ENCODE measurements at regions not wholly inside any gene's neighbourhood (a gene's known extent, or its start where the extent isn't known, plus 50 kb on each side); places are given as distances from the start of the nearest gene placed in this dataset.

- no peak for ATAC-seq (ENCODE audit: low read depth)
Measured at GRCh38 chr12:39005671-39006070, 100.3 kb upstream of the CPNE8 start.

DNA sequence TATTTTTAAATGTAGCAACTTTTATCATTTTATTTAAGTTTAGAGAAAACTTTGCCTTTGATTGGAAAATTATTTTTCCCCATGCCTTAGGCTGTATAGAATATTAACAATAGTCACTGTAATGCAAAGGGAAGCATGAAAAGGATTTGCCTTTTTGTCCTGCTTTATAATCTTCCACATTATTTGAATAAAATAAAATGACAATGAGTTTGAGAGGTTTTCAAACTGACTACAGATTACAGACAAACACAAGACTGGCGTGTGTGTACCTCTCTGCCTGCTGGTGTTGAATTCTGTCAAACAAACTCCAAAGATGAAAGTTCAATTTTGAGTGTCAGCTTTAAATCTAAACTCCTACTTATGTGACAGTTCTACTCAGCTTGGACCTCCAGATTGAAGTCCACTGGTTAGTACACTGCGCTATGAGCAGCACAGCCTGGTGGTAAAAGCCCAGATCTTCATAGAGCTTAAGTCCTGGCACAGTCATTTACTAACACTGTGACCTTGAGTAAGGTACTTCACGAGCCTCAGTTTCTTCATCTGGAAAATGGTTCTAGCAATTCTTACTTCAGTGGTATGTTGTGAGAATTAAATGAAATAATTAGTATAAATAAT lies 98.3 kb upstream of the CPNE8 start:
- TF ChIP-seq CTCF (IDR thresholded peaks at IDR 0.05; ENCODE audit: poor library complexity, severe bottlenecking) = no peak
- Histone ChIP-seq H3K9me3 (ENCODE audit: severe bottlenecking) (peaks cover 2% of the 10 kb centered on the region), H3K4me3 (ENCODE audit: severe bottlenecking) (no peak overlapping the region), H3K27me3 (ENCODE audit: insufficient read depth, poor library complexity, severe bottlenecking) (no peaks in the 10 kb centered on the region), H3K4me1 (ENCODE audit: insufficient read depth, poor library complexity, severe bottlenecking) (no peaks in the 10 kb centered on the region), H3K36me3 (ENCODE audit: low read depth) (no peaks in the 10 kb centered on the region), H3K27ac (ENCODE audit: poor library complexity, severe bottlenecking) (no peak overlapping the region)
- ATAC-seq (ENCODE audit: low read depth) = no peak
- DNase-seq (ENCODE audit: low spot score) = no peak

More at GRCh38 chr12:39005671-39006070, 100.3 kb upstream of the CPNE8 start:
- Histone ChIP-seq H3K4me1 (ENCODE audit: insufficient read depth, poor library complexity, severe bottlenecking) (no peaks in the 10 kb centered on the region), H3K27ac (ENCODE audit: poor library complexity, severe bottlenecking) (no peak overlapping the region), H3K9me3 (ENCODE audit: severe bottlenecking) (peaks cover 2% of the 10 kb centered on the region), H3K36me3 (ENCODE audit: low read depth) (no peaks in the 10 kb centered on the region), H3K27me3 (ENCODE audit: insufficient read depth, poor library complexity, severe bottlenecking) (no peaks in the 10 kb centered on the region), H3K4me3 (ENCODE audit: severe bottlenecking) (no peak overlapping the region)
- DNase-seq (ENCODE audit: low spot score) = no peak
- TF ChIP-seq CTCF (IDR thresholded peaks at IDR 0.05; ENCODE audit: poor library complexity, severe bottlenecking) = no peak

GRCh38 chr12:39000370-39000769 lies 95.0 kb upstream of the CPNE8 start:
- no peak for TF ChIP-seq CTCF (IDR thresholded peaks at IDR 0.05; ENCODE audit: poor library complexity, severe bottlenecking)
- no peaks in the 10 kb centered on the region for H3K27me3 ChIP-seq (ENCODE audit: insufficient read depth, poor library complexity, severe bottlenecking)
- ATAC-seq (ENCODE audit: low read depth) = no peak
- no peak overlapping the region for H3K27ac ChIP-seq (ENCODE audit: poor library complexity, severe bottlenecking)
- no peaks in the 10 kb centered on the region for H3K36me3 ChIP-seq (ENCODE audit: low read depth)
- no peaks in the 10 kb centered on the region for H3K4me1 ChIP-seq (ENCODE audit: insufficient read depth, poor library complexity, severe bottlenecking)
- peaks cover 2% of the 10 kb centered on the region for H3K9me3 ChIP-seq (ENCODE audit: severe bottlenecking)
- DNase-seq (ENCODE audit: low spot score) = no peak
- H3K4me3 ChIP-seq (ENCODE audit: severe bottlenecking) = no peak overlapping the region

DNA sequence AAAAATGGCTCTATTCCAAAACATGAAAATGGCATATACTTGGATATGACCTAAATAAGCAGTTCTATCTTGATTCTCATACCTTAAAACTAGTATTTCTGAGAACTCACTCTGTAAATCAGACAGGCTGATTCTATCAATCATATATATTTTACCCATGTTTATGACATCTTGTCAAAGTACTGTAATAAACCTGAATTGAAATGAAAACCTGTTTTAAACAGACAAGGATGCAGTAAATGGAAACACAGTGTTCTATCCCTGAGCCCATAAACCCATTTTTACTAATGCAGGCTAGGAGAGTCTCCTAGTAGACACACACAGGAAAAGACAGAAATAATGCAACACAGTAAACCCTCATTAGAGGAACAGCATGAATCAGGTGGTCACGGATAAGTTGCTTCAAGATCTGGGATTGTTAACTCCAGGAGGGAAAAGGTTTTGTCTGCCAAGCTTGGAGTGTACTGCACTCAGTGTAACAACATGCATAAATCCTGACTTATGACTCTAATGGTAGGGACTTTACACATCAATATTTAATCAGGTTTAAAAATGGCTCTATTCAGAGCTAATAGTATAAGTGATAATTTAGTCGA lies 93.6 kb upstream of the CPNE8 start:
- no peak for TF ChIP-seq CTCF (IDR thresholded peaks at IDR 0.05; ENCODE audit: poor library complexity, severe bottlenecking)
- Histone ChIP-seq H3K36me3 (ENCODE audit: low read depth) (no peaks in the 10 kb centered on the region), H3K27me3 (ENCODE audit: insufficient read depth, poor library complexity, severe bottlenecking) (no peaks in the 10 kb centered on the region), H3K4me1 (ENCODE audit: insufficient read depth, poor library complexity, severe bottlenecking) (no peaks in the 10 kb centered on the region), H3K4me3 (ENCODE audit: severe bottlenecking) (no peak overlapping the region), H3K9me3 (ENCODE audit: severe bottlenecking) (peaks cover 2% of the 10 kb centered on the region), H3K27ac (ENCODE audit: poor library complexity, severe bottlenecking) (no peak overlapping the region)
- no peak for DNase-seq (ENCODE audit: low spot score)
- ATAC-seq (ENCODE audit: low read depth) = no peak

DNA sequence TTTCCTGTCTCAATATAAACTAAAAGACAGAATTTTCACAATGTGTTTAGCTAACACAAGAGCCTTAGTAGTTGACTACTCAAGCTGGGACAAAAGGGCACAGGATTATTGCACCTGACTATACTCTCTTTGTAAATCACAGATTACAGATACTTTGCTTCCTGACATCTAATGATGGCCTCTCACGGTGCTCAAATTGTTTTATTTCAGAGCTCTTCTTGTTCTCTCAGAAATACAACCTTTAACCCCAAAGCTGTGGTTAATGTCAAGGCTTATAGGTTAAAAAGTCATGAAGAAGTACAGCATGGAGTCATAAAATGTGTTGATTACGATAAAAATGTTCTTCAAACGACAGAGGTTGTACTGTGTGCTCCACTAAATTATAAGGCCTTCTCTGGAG lies 89.9 kb upstream of the CPNE8 start:
- TF ChIP-seq CTCF (IDR thresholded peaks at IDR 0.05; ENCODE audit: poor library complexity, severe bottlenecking) = no peak

More for the DNA sequence above, 89.9 kb upstream of the CPNE8 start:
- H3K36me3 ChIP-seq (ENCODE audit: low read depth) = no peaks in the 10 kb centered on the region
- H3K4me1 ChIP-seq (ENCODE audit: insufficient read depth, poor library complexity, severe bottlenecking) = no peaks in the 10 kb centered on the region
- H3K27me3 ChIP-seq (ENCODE audit: insufficient read depth, poor library complexity, severe bottlenecking) = no peaks in the 10 kb centered on the region
- DNase-seq (ENCODE audit: low spot score) = no peak
- no peaks in the 10 kb centered on the region for H3K9me3 ChIP-seq (ENCODE audit: severe bottlenecking)
- no peak overlapping the region for H3K4me3 ChIP-seq (ENCODE audit: severe bottlenecking)
- no peak for ATAC-seq (ENCODE audit: low read depth)
- H3K27ac ChIP-seq (ENCODE audit: poor library complexity, severe bottlenecking) = no peak overlapping the region
